H9 (cell line): ENCODE measurements at regions not wholly inside any gene's neighbourhood (a gene's known extent, or its start where the extent isn't known, plus 50 kb on each side); places are given as distances from the start of the nearest gene placed in this dataset.

Experiments used
- DNase-seq: peaks from one replicate; pipeline ENCODE4 v3.0.0-alpha.2; 2017
- H2AFZ ChIP-seq: one replicate; pipeline ENCODE4 v1.6.1; 2013; ENCODE audit warnings: mild to moderate bottlenecking, low read length, control low read depth, moderate library complexity
- H2AK5ac ChIP-seq: 2 replicates; pipeline ENCODE4 v1.6.1; 2013; ENCODE audit warnings: low read length, control low read depth, mixed read lengths; ENCODE audit not compliant: insufficient read length
- H2BK120ac ChIP-seq: one replicate; pipeline ENCODE4 v1.6.1; 2013; ENCODE audit warnings: low read depth, mild to moderate bottlenecking, low read length, control low read depth, inconsistent platforms; ENCODE audit not compliant: poor library complexity, severe bottlenecking
- H2BK12ac ChIP-seq: 2 replicates; pipeline ENCODE4 v1.6.1; 2013; ENCODE audit warnings: low read length, control low read depth, mixed read lengths, low read depth; ENCODE audit not compliant: insufficient read length
- H2BK15ac ChIP-seq: 2 replicates; pipeline ENCODE4 v1.6.1; 2013; ENCODE audit warnings: low read depth, low read length, control low read depth
- H2BK20ac ChIP-seq: one replicate; pipeline ENCODE4 v1.6.1; 2013; ENCODE audit warnings: low read depth, mild to moderate bottlenecking, low read length, control low read depth, inconsistent platforms; ENCODE audit not compliant: poor library complexity, severe bottlenecking
- H2BK5ac ChIP-seq: 2 replicates; pipeline ENCODE4 v1.6.1; 2013; ENCODE audit warnings: low read length, control low read depth, mixed read lengths; ENCODE audit not compliant: insufficient read length
- H3K14ac ChIP-seq: 2 replicates; pipeline ENCODE4 v1.6.1; 2013; ENCODE audit warnings: low read length, control low read depth; ENCODE audit not compliant: insufficient read depth
- H3K18ac ChIP-seq: 2 replicates; pipeline ENCODE4 v1.6.1; 2013; ENCODE audit warnings: low read depth, mild to moderate bottlenecking, mixed read lengths, low read length, control low read depth; ENCODE audit not compliant: insufficient read length
- H3K23ac ChIP-seq: 2 replicates; pipeline ENCODE4 v1.6.1; 2013; ENCODE audit warnings: low read length, control low read depth, mixed read lengths, low read depth; ENCODE audit not compliant: insufficient read length
- H3K23me2 ChIP-seq: 2 replicates; pipeline ENCODE4 v1.6.1; 2013; ENCODE audit warnings: low read depth, mild to moderate bottlenecking, mixed read lengths, low read length, control low read depth; ENCODE audit not compliant: insufficient read length, poor library complexity, severe bottlenecking
- H3K27ac ChIP-seq: 2 replicates; pipeline ENCODE4 v1.5.1; 2013; ENCODE audit warnings: low read length, control low read depth, mixed read lengths, low read depth; ENCODE audit not compliant: insufficient read length
- H3K27me3 ChIP-seq: 2 replicates; pipeline ENCODE4 v1.6.1; 2013; ENCODE audit warnings: low read length, control low read depth, inconsistent platforms; ENCODE audit not compliant: insufficient read depth
- H3K4ac ChIP-seq: 2 replicates; pipeline ENCODE4 v1.6.1; 2013; ENCODE audit warnings: low read depth, mild to moderate bottlenecking, control low read depth, inconsistent platforms, low read length, moderate library complexity
- H3K4me1 ChIP-seq: 2 replicates; pipeline ENCODE4 v1.6.1; 2013; ENCODE audit warnings: low read length, control low read depth, inconsistent platforms; ENCODE audit not compliant: insufficient read depth
- H3K4me2 ChIP-seq: 2 replicates; pipeline ENCODE4 v1.6.1; 2013; ENCODE audit warnings: low read length, control low read depth, mixed read lengths; ENCODE audit not compliant: insufficient read length, insufficient read depth
- H3K56ac ChIP-seq: 2 replicates; pipeline ENCODE4 v1.6.1; 2013; ENCODE audit warnings: low read depth, mild to moderate bottlenecking, mixed read lengths, low read length, control low read depth; ENCODE audit not compliant: insufficient read length
- H3K79me1 ChIP-seq: 2 replicates; pipeline ENCODE4 v1.6.1; 2013; ENCODE audit warnings: low read depth, mild to moderate bottlenecking, moderate library complexity, low read length, control low read depth, inconsistent platforms; ENCODE audit not compliant: insufficient read depth, poor library complexity, severe bottlenecking
- H3K79me2 ChIP-seq: 2 replicates; pipeline ENCODE4 v1.6.1; 2013; ENCODE audit warnings: low read length, control low read depth, inconsistent platforms; ENCODE audit not compliant: insufficient read depth
- H3K9ac ChIP-seq: 2 replicates; pipeline ENCODE4 v1.6.1; 2013; ENCODE audit warnings: low read length, control low read depth, mixed read lengths; ENCODE audit not compliant: insufficient read length; ENCODE audit errors: extremely low read depth
- H3K9me3 ChIP-seq: one replicate; pipeline ENCODE4 v1.6.1; 2013; ENCODE audit warnings: low read depth, low read length, inconsistent platforms; ENCODE audit not compliant: control insufficient read depth
- H3T11ph ChIP-seq: one replicate; pipeline ENCODE4 v1.6.1; 2013; ENCODE audit warnings: mild to moderate bottlenecking, low read length, control low read depth, inconsistent platforms
- H4K20me1 ChIP-seq: one replicate; pipeline ENCODE4 v1.6.1; 2013; ENCODE audit not compliant: control insufficient read depth, insufficient read length, insufficient read depth
- H4K5ac ChIP-seq: 2 replicates; pipeline ENCODE4 v1.6.1; 2013; ENCODE audit warnings: low read depth, mild to moderate bottlenecking, mixed read lengths, low read length, control low read depth; ENCODE audit not compliant: insufficient read length
- H4K8ac ChIP-seq: replicated peaks from 2 replicates; pipeline ENCODE4 v1.6.1; 2013; ENCODE audit warnings: low read length, control low read depth, mixed read lengths, low read depth; ENCODE audit not compliant: insufficient read length
- H4K91ac ChIP-seq: 2 replicates; pipeline ENCODE4 v1.6.1; 2013; ENCODE audit warnings: low read depth, mild to moderate bottlenecking, moderate library complexity, mixed read lengths, low read length, control low read depth; ENCODE audit not compliant: insufficient read length
- H3K27ac Mint-ChIP-seq, 3 experiments: 2 replicates in 2 of 3; 3 replicates in 1 of 3; pipeline ENCODE4 v1.8.0; 2020 to 2021; ENCODE audit warnings: mixed read lengths in 3 of 3, mild to moderate bottlenecking in 1 of 3, moderate library complexity in 1 of 3
- H3K27me3 Mint-ChIP-seq: 2 replicates; pipeline ENCODE4 v1.8.0; 2021; ENCODE audit warnings: low read depth, mild to moderate bottlenecking, moderate library complexity, mixed read lengths
- H3K36me3 Mint-ChIP-seq, 3 experiments: 2 replicates in 2 of 3; 3 replicates in 1 of 3; pipeline ENCODE4 v1.8.0; 2020 to 2021; ENCODE audit warnings: low read depth in 3 of 3, mixed read lengths in 3 of 3; ENCODE audit not compliant: insufficient read depth in 1 of 3
- H3K4me1 Mint-ChIP-seq, 2 experiments: 2 replicates each; pipeline ENCODE4 v1.8.0; 2020; ENCODE audit warnings: mixed read lengths in 2 of 2
- H3K4me3 Mint-ChIP-seq, 2 experiments: 2 replicates in 1 of 2; 3 replicates in 1 of 2; pipeline ENCODE4 v1.8.0; 2020 to 2021; ENCODE audit warnings: mild to moderate bottlenecking in 2 of 2, mixed read lengths in 2 of 2, moderate library complexity in 1 of 2
- H3K9me3 Mint-ChIP-seq, 2 experiments: 2 replicates in 1 of 2; 3 replicates in 1 of 2; pipeline ENCODE4 v1.8.0; 2020; ENCODE audit warnings: mild to moderate bottlenecking in 2 of 2, mixed read lengths in 2 of 2, moderate library complexity in 1 of 2
- CTCF ChIP-seq: fragments of 200-600 bp; sonication (generic); conservative IDR thresholded peaks from 3 replicates; pipeline ENCODE4 v1.8.0; 2021; ENCODE audit warnings: antibody characterized with exemption, mild to moderate bottlenecking
- WGBS: extraction: QIAGEN DNeasy Blood & Tissue Kit; methylation state at CpG from one replicate; pipeline ENCODE4 v1.1.7; 2013; ENCODE audit warnings: missing lambda C conversion rate, low lambda C conversion rate, mixed read lengths; ENCODE audit not compliant: insufficient read length; ENCODE audit errors: extremely low coverage; 5-methylcytosine and 5-hydroxymethylcytosine counted together

- H3K4me3 Mint-ChIP-seq, result no peak overlapping the region
- no peak overlapping the region for H2BK120ac ChIP-seq
- no CpG with 5 or more reads among the region's 4 CpGs for WGBS
Measured at GRCh38 chr13:78437781-78438180, 165.6 kb downstream of the POU4F1 start.

More at GRCh38 chr13:78437781-78438180, 165.6 kb downstream of the POU4F1 start:
- no peaks in the 10 kb centered on the region for H3K79me1 ChIP-seq
- no peaks in the 10 kb centered on the region for H3K79me2 ChIP-seq
- H3K4me2 ChIP-seq, result no peak overlapping the region
- H3K9me3 ChIP-seq, result no peaks in the 10 kb centered on the region
- no peak overlapping the region for H3K14ac ChIP-seq
- no peak overlapping the region for H3K4ac ChIP-seq
- H2BK5ac ChIP-seq, result no peak overlapping the region
- peaks cover 5% of the 10 kb centered on the region in 2 experiments for H3K4me1 Mint-ChIP-seq
- no peak overlapping the region for H4K91ac ChIP-seq
- no peaks in the 10 kb centered on the region for H4K20me1 ChIP-seq
- H2AK5ac ChIP-seq, result no peak overlapping the region
- H3K23me2 ChIP-seq, result no peaks in the 10 kb centered on the region
- H3T11ph ChIP-seq, result no peak overlapping the region
- no peak overlapping the region for H3K27ac ChIP-seq
- H3K27me3 ChIP-seq, result no peaks in the 10 kb centered on the region
- no peaks in the 10 kb centered on the region; a peak in 1 of 5 replicates for H3K9me3 Mint-ChIP-seq
- H3K4me1 ChIP-seq, result no peaks in the 10 kb centered on the region
- no peak for TF ChIP-seq CTCF
- no peak overlapping the region for H3K56ac ChIP-seq
- no peak overlapping the region for H3K9ac ChIP-seq
- H3K23ac ChIP-seq, result no peak overlapping the region
- no peak overlapping the region for H2AFZ ChIP-seq
- no peaks in the 10 kb centered on the region for H3K36me3 Mint-ChIP-seq
- no peaks in the 10 kb centered on the region for H3K27me3 Mint-ChIP-seq
- no peak for DNase-seq
- no peak overlapping the region for H4K5ac ChIP-seq
- no peak overlapping the region for H2BK20ac ChIP-seq
- H2BK12ac ChIP-seq, result no peak overlapping the region
- H4K8ac ChIP-seq, result no peak overlapping the region
- H2BK15ac ChIP-seq, result no peak overlapping the region
- H3K27ac Mint-ChIP-seq, result no peak overlapping the region
- H3K18ac ChIP-seq, result no peak overlapping the region
